Inflammatory macrophage treated with lipopolysaccharide for 4 hours (primary cell): ENCODE measurements at regions not wholly inside any gene's neighbourhood (a gene's known extent, or its start where the extent isn't known, plus 50 kb on each side); places are given as distances from the start of the nearest gene placed in this dataset.

Experiments used
- DNase-seq: peaks from one replicate; pipeline ENCODE4 v3.0.0-alpha.2; 2020

DNA sequence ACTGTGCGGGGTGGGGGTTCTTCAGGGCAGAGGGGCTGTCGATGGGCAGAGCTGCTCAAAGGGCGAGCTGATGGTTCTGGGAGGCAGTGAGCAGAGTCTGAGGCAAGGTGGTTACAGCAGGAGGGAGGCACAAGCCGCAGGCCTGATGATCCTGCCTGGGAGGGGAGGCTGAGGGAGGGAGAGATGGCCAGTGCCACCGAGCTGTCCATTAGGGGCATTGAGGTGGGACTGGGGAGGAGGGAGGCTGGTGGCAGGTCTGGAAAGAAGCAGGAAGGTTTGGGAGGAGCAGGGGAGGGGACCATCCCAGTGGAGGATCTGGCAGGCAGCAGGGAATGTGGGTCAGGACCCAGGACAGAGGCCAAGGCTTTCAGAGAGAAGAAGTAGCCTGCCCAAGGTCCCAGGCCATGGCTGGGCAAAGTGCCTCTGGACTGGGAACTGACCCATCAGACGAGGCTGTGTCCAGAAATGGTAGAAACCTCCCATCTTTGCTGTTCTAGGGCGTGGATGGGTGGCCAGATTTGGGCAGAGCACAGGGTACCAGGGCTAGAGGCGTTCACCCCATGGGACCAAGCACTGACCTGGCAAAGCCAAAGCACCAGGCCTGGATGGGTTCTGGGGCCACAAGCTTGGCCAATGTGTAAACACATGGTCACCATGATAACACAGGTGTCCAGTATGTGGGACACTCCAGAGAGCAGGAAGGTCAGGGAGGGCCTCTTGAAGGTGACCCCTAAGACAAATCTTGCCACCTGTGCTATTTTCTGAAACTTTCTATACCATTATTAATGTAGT lies 55.5 kb downstream of the INHBB start:
- no peak for DNase-seq

DNA sequence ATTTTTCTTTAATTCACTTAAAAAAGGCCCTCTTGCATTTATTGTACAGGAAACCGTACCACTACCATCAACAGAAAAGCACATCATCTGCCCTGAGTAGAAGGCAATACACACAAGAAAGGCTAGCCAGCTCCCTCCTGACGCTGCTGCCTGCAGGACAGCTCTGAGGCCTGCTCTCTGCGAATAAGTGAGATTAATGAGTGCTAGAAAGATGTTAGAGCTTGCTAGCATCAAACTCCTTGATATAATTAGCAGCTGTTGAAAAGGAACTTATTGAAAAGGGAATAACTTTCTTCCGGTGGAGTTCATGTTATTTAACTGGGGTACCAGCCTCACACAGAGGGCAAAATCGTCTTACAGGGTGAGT lies 56.1 kb downstream of the INHBB start:
- DNase-seq = no peak

DNA sequence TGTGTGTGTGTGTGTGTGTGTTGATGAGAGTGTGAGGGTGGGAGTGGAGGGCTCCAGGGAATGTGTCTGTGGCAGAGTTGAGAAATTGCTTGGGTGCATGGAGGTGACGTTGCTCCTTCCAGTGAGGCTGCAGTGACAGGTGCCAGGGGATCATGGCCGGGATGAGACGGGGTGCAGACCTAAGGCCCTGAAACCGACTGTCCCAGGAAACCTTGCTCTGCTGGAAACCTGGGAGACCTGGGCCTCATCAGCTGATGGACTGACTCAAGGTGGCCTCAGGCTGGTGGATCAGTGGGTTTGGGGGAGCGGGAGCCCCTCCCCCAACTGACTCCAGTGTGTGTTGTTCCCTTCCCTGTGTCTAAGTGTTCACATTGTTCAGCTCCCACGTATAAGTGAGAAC lies 56.6 kb downstream of the INHBB start:
- no peak for DNase-seq

DNA sequence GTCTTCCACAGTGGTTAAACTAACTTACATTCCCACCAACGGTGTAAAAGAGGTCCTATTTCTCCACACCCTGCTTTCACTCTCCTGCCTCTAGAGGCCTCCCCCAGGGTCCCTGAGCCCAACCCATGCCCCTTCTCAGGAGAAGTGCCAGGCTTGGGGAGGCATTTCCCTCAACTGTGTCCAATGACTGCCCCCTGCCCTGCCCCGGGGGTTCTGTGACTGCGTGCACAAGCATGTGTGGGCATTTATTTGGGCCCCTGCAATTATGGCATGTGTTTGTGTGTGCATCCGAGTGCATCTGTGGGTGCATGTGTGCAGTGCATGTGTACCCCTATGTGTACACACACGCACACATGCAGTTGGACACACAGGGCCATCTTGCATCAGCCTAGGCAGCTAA lies 57.3 kb downstream of the INHBB start:
- DNase-seq = no peak

DNA sequence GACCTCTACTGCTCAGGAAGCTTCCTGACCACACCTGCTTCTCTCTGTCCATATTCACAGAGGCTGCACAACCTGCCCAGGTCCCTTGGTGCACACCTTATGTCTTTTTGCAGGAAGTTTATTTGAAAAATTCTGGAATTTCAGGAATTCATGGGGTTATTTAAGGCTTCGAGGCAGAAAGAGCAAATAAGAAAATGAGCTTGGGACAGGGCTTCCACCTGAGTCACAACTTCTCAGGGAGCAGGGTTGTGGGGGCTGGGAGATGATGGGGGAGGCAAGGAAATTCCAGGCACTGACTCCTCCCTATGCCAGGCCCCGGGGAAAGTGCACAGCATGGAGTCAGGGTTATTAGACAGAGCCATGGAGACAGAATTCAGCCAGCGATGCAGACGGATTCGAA lies 57.7 kb downstream of the INHBB start:
- DNase-seq = no peak

DNA sequence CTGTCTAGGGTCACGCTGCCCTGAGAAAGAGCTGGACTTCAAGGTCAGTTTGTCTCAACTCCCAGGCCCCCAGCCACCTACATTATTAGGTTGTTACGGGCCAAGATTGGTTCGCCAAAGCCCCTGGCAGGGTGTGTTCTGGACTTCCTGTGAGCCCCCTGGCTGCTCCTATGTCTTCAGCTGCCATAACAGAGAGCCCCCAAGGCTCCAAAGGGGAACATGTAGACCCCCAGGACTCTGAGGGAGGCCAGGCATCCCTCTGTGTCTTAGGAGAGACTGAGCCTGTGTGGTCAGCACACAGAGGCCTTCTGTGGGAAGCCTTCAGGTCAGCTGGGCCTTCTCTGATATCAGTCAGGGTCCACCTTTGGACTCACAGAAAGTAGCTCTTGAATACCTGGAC lies 58.3 kb downstream of the INHBB start:
- DNase-seq = no peak

DNA sequence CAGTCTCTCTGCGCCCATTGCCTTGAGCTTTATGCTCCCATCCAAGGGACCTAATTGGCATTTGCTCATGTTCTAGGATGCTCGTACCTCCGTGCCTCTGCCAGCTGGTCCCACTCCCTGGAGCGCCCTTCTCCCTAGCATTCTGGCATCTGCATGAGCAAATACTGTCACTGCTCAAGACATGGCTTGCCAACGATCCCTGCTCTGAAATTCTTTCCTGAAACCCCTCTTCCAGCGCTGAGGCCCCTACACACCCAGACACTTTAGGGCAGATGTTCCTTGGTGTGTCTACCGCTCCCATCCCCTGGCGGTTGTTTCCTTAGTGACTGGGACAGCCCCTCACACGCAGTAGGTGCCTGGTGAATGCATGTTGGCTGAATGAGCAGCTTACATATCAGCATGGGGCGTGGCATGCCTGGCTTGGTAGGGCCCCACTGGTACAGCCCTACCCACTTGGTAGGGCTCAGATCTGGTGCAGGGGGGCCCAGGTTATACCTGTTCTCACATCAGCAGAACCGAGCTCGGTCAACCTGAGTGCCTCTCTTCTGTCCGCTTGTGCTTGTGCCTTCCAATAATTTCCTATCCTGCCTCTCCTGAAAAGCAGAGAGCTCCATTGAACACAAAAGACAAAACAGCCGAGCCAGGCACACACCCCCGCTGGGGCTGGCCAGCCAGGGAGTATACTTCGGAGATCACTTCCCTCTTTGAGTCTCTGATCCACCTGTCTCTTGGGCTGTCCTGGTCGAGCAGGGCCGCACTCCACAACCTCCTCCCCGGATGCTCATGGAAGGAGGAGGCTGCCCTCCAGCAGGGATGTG lies 59.2 kb downstream of the INHBB start:
- no peak for DNase-seq

DNA sequence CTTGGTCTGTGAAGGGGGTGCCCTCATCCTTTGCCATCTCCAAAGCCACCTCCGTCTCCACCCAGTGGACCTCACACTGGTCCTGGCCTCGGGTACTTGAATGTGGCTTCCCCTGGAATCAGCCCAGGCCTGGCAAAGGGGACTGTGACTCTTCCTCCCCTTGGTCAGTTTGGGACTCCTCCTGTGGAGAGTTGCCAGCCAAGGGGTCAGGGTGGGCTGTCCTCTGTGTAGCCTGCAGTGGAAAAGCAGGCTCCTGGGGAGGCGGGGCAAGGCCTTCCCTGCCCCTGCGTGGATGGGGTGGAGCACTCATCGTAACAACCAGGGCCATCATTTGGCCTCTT lies 59.8 kb downstream of the INHBB start:
- no peak for DNase-seq

DNA sequence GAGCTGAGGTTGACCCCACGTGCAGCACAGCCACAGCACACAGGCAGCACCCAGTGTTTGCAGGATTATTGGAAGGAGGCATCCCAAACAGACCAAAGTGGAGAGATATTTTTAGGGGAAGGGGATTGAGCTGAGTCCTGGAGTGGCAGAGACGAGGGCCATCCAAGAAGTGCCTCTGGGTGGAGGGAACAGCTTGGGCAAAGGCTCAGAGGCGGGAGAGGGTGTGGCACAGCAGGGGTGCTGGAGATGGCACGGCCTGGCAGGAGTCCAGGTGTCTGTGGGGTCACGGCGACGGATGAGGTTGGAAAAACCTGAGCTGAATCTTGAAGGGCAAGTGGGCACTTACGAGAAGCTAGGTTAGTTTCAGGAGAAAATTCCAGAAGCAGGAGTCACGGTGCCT lies 60.6 kb downstream of the INHBB start:
- DNase-seq = no peak

DNA sequence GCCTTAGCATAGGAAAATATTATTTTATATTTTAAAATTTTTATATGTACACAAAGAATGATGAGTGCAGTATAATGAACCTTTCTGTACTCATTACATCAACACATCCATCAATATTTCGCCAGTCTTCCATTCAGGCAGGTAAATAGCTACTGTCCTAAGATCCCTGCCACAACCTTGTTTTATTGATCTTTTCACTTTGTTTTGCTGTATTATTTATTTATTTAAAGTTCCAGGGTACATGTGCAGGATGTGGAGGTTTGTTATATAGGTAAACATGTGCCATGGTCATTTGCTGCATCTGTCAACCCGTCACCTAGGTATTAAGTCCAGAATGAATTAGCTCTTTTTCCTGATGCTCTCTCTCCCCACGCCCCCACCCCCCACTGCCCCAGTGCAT lies 64.6 kb downstream of the INHBB start:
- no peak for DNase-seq

DNA sequence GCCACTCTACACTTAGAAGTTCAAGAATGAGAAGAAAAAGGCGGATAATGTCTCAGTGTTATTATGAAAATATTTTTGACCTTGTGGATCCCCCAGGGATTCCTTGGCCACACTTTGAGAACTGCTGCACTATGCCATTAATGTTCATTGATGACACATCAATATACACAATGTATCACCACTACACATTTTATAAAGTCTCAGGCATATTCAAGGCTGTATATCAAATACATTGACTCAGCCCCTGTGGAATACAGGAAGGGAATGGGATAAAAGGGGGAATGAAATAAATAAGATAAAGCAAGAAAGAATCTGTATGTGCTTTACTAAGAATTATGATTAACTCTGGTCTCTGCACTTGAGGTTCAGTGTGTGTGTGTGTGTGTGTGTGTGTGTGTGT lies 69.1 kb downstream of the INHBB start:
- DNase-seq = no peak

DNA sequence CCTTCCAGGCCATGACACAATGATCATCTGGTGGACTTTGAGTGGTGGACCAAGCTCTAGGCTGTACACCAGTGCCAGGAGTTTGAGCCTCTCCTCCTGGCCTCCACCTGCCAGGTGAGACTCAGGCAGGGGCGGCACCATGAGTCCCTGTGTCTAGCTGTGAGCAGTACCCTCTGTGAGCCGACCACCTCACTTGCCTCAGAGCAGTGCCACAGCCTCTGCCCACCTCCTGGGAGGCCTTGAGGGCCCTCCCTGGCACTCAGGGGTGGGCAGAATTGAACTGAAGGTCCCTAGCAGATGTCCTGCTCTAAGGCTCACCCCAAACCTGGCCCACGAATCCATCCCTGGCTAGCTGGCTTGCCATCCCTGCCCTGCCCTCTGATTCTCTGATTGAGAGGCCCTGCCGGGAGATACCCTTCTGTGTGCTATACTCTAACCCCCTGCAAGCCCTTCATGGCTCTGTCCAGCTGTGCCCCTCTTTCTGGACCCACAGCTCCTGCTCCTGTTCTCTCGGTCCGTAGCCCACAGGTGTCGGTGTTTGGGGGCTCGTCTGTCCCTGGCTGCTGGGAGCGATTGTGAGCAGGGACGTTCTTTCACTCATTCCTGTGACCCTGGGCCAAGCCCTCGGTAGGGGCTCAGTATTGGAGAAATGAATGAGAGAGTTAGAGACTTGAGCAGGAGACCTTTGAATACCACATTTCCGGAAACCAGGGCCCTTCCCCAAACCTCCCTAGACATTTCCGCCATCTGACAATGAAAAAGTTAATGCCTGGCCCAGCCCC lies 70.0 kb downstream of the INHBB start:
- no peak for DNase-seq

DNA sequence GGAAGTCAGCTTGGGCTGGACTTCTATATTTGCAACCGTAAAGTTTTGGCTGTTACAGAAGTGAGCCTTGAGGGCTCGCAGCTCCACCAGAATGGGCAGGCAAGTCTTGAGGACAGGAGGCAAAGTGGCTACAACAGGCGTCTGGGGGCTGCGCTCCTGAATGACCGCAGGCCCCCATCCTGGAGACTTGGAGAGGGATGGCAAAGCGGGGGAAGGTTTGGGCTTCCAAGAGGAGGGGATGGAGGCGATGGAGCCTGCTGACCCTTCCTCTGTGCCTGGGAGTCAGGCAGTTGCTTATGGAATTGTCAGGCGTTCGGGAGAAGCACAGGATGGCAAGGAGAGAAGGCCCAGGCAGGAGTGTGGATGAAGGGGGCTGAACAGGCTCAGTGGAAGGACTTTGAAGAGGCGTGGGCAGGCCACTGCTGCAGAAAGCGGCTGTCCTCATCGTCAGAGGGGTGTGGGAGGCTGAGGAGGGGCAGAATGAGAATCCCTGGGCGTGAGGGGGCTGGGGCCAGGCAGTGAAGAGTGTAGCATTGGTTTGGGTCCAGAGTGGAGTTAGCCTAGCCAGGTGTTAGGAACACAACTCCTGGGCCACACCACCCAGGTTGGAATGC lies 72.3 kb downstream of the INHBB start:
- DNase-seq = no peak

DNA sequence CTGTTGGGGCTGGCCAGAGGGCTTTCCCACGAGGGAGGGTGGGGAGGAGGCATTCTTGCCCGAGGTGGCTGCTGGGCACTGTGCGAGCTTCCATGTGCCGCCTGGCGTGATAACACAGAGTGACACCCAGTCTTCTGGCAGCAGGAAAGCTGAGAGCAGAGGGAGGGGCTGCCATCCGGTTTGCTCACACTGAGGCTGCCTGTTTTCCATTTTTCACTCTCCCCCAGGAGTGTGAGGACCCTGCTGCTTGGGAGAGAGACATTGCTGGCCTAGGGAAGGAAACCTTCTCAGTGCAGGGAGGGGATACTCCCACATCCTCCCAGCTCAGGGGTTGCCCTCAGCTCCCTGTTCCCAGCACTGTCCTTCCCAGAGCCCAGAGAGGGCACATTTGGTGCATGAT lies 73.1 kb downstream of the INHBB start:
- no peak for DNase-seq

DNA sequence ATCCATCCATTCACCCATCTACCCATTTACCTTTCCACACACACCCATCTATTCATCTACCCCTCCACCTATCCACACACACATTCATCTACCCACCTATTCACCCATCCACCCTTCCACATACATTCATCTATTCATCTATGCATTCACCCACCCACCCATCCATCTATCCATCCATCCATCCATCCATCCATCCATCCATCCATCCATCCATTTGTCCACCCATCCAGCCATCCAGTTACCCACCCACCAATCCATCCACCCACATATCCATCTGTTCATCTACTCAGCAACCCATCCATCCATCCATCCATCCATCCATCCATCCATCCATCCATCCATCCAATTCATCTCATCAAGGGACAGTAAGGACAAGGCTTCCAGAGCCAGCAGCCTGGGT lies 74.0 kb downstream of the INHBB start:
- DNase-seq = no peak

DNA sequence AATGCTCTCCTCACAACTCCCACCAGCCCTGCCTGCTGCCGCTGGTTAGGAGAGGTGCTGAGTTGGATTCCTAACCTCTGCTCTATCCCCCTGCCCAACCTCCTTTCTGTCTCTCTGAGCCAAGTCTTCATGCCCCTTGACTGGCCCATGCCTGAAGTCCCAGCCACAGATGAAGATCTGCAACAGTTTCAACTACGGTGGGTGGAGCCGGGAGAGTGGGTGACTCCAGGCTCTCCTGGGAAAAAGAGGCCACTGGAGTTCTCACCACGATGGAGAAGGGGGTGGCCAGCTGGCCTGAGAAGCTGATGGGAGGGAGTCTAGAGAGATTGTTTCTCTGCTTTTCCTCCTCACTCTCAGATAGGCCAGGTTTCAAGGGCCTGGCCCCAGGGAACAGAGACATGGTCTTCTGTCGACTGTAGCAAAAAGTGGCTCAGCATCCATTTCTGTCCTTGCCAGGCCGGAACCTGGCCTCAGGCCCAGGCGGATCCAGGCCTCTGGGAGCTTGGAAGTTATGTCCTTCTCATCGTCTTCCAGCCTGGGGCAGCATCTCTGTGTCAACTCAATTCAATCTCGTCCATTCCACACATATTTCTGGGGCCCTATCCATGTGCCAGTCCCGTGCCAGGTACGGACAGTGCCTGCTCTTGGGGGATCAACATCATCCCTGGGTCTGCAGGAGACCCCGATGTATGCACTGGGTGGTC lies 75.3 kb downstream of the INHBB start:
- DNase-seq = no peak

DNA sequence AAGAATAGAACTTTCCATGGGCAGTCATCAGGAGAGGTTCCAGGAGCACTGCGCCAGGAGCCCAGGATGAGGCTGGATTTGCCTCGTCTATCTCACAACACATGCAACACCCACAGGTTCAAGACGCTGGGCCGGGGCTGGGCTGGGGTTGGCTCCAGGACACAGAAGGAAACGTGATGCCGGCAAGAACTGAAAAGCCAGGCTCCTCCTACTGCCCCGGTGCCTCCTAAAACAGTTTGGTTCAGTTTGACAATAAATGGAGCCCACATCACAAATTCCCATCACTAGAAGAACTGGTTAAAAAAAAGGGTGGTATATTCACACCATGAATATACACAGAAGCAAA lies 75.9 kb downstream of the INHBB start:
- no peak for DNase-seq

DNA sequence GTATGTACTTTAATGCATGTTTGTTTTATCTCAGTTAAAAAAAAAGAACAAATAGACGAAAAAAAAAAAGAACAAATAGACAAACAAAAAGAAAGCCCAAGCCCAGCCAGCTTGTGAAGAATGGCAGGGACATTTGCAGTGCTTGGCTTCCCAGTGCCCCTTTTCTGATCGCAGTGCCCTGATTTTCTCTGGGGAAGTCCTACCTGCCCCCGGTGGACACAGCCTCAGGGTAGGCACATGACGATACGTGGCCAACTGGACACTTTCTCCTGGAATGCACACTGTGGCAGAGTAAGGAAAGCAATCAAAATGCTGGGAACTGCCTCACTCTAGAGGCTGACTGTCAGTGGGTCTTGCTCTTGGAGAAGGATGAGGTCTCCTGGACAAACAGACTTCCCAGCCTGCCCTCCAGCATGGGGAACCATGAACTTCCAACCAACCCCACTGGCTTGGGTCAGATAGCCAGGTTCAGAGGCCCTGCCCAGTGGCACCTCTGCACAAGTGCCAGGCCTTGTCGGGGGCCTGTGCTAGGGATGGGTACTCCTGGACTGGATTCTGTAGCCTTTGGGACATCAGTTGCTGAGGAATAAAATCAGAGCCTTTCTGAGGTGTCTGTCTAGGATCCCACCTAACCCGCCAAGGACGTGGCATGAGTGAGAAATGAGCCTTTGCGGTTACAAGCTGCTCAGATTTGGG lies 76.7 kb downstream of the INHBB start:
- no peak for DNase-seq

DNA sequence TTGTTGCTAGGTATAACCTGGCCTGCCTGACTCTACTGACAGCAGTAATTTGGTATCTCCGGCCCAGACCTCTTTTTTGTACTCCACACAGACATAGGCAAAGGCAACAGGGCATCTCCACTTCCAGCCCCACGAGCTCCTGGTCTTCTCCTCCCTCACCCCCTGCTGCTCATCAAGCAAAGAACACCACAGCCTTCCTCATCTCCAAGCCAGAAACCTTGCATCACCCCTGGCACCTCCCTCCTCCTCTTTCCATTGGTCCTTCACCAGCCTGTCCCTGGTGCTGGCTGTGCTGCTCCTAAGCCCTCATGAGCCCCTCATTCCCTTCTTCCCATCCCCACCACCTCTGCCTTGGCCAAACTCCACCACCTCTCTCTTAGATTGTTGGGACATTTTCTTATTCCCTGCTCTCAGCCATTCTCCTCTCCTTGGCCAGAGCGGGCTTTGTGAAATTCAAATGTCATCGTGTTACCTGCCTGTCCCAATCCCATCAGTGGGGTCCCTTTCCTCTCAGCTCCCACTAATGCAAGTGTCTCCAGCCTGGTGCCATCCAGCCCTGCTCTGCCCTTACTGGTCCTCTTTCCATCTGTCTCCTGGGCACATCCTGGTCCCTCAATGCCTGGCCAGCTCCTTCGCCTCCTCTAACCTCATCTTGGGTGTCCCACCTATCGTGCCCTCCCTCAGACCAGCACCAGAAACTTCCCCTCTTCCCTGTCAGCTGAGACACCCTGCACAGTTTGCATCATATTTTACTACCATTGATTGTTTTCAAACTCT lies 77.4 kb downstream of the INHBB start:
- DNase-seq = no peak

DNA sequence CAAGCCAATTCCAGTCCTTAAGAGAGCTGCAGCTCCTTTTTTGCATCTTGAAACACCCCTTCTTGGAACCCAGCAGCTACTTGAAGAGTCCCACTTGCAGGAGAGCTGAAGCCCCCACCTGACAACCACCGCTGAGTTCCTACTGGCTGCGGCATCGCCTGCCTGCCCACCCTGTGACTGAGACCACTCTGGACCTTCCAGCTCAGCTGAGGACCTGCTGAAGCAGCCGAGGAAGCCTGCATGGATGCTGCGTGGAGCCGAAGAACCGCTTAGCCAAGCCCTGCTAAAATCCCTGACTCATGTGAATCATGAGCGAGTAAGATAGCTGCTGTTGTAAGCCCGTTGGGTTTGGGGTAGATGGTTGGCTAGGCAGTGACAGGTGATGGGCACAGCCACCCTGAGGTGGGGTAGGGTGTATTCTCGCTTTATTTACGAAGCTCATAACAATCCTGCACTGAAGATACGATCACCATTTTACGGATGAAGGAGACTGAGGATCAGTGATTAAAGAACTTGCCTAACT lies 78.4 kb downstream of the INHBB start:
- DNase-seq = no peak

DNA sequence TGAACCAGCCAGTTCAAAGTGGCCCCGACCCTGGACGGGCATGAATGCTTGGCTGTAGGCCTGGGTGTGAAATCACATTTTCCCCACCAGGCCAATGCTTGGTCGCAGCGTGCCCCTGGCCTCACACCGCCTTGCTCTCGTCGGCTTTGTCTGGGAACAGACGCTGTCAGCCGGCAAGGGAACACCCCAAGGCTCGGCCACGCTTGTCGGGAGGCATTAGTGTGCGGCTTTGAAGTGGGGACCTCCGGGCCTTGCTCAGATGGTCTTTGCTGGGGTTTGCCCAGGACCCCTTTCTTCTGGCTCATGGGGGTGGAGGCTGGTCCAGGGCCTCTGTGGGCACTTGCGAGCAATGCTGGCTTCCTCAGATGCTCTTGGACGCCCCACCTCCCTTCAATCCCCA lies 79.1 kb downstream of the INHBB start:
- DNase-seq = no peak
